Osteocyte (in vitro differentiated cells): ENCODE measurements at regions not wholly inside any gene's neighbourhood (a gene's known extent, or its start where the extent isn't known, plus 50 kb on each side); places are given as distances from the start of the nearest gene placed in this dataset.
"Not testable (repeated sequence)": the region's sequence is repeated elsewhere in the genome, so short reads cannot be mapped to it uniquely, and the experiment has no call there.

Experiments
- DNase-seq: peaks from one replicate; pipeline ENCODE4 v3.0.0; 2021; ENCODE audit warnings: mixed read lengths; ENCODE audit not compliant: unreplicated experiment; ENCODE audit errors: extremely low spot score
- H3K27ac Mint-ChIP-seq: one replicate; pipeline ENCODE4 v1.8.0; 2021; ENCODE audit warnings: mild to moderate bottlenecking, mixed read lengths; ENCODE audit not compliant: unreplicated experiment
- H3K27me3 Mint-ChIP-seq: one replicate; pipeline ENCODE4 v1.8.0; 2021; ENCODE audit warnings: mixed read lengths; ENCODE audit not compliant: unreplicated experiment
- H3K36me3 Mint-ChIP-seq: one replicate; pipeline ENCODE4 v1.8.0; 2021; ENCODE audit warnings: mixed read lengths; ENCODE audit not compliant: unreplicated experiment
- H3K4me1 Mint-ChIP-seq: one replicate; pipeline ENCODE4 v1.8.0; 2021; ENCODE audit warnings: mixed read lengths; ENCODE audit not compliant: unreplicated experiment
- H3K4me3 Mint-ChIP-seq: one replicate; pipeline ENCODE4 v1.8.0; 2021; ENCODE audit warnings: mild to moderate bottlenecking, moderate library complexity, mixed read lengths; ENCODE audit not compliant: unreplicated experiment
- H3K9me3 Mint-ChIP-seq: one replicate; pipeline ENCODE4 v1.8.0; 2021; ENCODE audit warnings: mixed read lengths; ENCODE audit not compliant: unreplicated experiment
- TF ChIP-seq, protein P1 (sequence below): fragments of 200-600 bp; sonication (generic); IDR thresholded peaks from 2 replicates; pipeline ENCODE4 v1.5.0; 2021; ENCODE audit warnings: antibody characterized with exemption, mild to moderate bottlenecking, moderate library complexity

DNA sequence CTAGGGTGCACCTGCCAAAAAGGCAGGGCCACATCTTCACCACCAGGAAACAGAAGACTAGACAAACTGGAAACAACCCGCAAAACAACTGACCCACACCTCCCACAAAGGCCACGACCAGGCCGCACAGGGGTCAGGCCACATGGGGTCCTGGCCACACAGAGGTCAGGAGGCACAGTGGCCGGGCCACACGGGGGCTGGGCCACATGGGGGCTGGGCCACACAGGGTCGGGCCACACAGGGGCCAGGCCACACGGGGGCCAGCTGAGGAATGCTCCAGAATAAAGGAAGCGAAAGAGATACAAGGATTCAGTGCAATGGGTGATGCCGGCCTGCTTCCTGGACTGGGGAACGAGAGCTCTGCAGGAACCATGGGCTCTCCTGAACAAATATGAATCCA, 91.6 kb downstream of the OLFM1 start:
- Mint-ChIP-seq H3K36me3 (no peaks in the 10 kb centered on the region), H3K27me3 (no peaks in the 10 kb centered on the region), H3K4me3 (no peak overlapping the region), H3K9me3 (no peaks in the 10 kb centered on the region), H3K4me1 (no peaks in the 10 kb centered on the region), H3K27ac (no peak overlapping the region)
- DNase-seq = no peak
- TF ChIP-seq, protein P1, sequence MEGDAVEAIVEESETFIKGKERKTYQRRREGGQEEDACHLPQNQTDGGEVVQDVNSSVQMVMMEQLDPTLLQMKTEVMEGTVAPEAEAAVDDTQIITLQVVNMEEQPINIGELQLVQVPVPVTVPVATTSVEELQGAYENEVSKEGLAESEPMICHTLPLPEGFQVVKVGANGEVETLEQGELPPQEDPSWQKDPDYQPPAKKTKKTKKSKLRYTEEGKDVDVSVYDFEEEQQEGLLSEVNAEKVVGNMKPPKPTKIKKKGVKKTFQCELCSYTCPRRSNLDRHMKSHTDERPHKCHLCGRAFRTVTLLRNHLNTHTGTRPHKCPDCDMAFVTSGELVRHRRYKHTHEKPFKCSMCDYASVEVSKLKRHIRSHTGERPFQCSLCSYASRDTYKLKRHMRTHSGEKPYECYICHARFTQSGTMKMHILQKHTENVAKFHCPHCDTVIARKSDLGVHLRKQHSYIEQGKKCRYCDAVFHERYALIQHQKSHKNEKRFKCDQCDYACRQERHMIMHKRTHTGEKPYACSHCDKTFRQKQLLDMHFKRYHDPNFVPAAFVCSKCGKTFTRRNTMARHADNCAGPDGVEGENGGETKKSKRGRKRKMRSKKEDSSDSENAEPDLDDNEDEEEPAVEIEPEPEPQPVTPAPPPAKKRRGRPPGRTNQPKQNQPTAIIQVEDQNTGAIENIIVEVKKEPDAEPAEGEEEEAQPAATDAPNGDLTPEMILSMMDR = no peak

DNA sequence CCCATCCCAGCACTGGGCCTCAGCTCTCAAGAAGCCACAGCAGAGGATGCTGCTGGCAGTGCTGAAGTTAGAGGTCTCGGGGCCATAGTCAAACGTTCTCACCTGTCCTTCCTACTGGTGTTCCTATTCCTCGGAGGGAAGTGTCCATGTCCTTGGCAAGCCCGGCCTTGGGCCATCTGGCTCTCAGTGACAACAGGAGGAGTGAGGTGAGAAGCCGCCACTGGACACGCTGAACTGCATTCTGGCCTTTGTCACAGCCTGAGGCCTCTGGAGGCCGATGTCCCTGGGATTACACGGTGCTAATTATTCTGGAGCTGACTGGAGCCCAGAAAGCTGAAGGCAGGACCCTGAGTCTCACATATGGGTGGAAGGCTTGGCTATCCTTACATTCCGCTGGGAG, 92.5 kb downstream of the OLFM1 start:
- no peaks in the 10 kb centered on the region for H3K27me3 Mint-ChIP-seq
- H3K27ac Mint-ChIP-seq = no peak overlapping the region
- H3K9me3 Mint-ChIP-seq = no peaks in the 10 kb centered on the region
- H3K4me1 Mint-ChIP-seq = no peaks in the 10 kb centered on the region
- no peak overlapping the region for H3K4me3 Mint-ChIP-seq
- no peak for DNase-seq
- no peaks in the 10 kb centered on the region for H3K36me3 Mint-ChIP-seq
- TF ChIP-seq, protein P1 = no peak

DNA sequence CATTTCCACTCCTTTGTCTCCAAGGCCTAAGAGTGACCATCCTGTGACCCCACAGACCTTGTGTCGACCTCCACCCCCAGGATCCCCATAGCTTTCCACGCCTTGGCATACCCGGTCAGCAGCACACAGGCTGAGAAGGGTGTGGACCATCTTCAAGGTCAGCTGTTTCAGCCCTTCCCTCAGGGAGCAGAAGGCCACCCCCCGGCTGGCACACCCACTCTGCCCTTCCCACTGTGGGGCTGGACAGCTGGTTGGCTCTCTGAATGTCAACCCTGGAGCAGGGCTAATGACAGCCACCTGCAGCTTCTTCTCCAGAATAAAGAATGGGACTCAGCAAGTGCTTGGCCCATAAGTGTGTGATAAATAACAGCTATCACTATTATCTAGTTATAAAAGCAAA, 93.1 kb downstream of the OLFM1 start:
- H3K27me3 Mint-ChIP-seq = no peaks in the 10 kb centered on the region
- no peak overlapping the region for H3K27ac Mint-ChIP-seq
- no peak for DNase-seq

DNA sequence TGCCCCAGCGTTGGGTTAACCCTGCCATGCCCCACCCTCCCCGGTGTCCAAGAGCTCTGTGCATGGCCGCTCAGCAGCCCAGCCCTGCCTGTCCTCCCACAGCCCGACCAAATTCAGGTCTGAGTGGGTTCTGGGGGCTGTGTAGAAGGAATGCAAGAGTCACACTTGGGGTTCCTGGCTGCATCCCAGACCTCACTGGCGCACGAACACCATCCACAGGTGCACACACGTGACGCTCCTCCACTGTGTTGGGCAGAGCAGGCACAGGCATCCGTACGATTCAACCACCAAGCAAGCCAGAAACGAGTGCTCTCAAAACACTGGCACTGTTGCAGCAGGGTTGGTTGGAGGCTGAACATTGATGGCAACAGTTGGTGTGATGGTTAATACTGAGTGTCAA, 93.9 kb downstream of the OLFM1 start:
- TF ChIP-seq, protein P1 = no peak
- Mint-ChIP-seq H3K36me3 (no peaks in the 10 kb centered on the region), H3K27me3 (no peaks in the 10 kb centered on the region), H3K4me3 (no peak overlapping the region), H3K9me3 (no peaks in the 10 kb centered on the region), H3K27ac (no peak overlapping the region), H3K4me1 (no peaks in the 10 kb centered on the region)
- no peak for DNase-seq

More for the DNA sequence above, 93.1 kb downstream of the OLFM1 start:
- Mint-ChIP-seq H3K36me3 (no peaks in the 10 kb centered on the region), H3K4me1 (no peaks in the 10 kb centered on the region), H3K4me3 (no peak overlapping the region), H3K9me3 (no peaks in the 10 kb centered on the region)
- TF ChIP-seq, protein P1 = no peak

DNA sequence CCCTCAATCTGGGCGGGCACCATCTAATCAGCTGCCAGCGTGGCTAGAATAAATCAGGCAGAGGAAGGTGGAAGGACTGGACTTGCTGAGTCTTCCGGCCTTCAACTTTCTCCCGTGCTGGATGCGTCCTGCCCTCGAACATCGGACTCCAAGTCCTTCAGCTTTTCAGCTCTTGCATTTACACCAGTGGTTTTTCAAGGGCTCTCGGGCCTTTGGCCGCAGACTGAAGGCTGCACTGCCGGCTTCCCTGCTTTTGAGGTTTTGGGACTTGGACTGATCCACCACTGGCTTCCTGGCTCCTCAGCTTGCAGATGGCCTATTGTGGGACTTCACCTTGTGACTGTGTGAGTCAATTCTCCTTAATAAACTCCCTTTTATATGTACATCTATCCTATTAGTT, 94.4 kb downstream of the OLFM1 start:
- DNase-seq, H3K27me3 Mint-ChIP-seq, H3K27ac Mint-ChIP-seq, H3K9me3 Mint-ChIP-seq, H3K4me3 Mint-ChIP-seq, H3K4me1 Mint-ChIP-seq, H3K36me3 Mint-ChIP-seq: not testable (repeated sequence)

DNA sequence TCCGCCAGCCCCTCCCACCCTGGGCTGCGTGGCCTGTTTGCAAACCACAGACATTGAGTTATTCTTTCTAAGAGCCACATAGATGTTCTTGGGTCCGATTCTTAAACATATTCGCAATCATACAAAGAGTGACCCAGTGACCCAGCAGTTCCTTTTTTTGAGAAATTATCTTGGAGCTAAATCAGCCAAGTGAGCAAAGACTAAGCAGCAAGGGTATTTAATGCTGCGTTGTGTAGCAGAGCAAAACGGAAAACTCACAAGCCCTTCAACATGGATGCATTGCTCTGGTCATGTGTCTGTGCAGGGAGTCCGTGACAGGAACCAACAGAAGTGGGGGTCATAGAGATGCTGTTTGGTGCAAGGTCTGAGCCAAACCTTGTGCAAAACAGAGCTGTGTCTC, 95.6 kb downstream of the OLFM1 start:
- TF ChIP-seq, protein P1 = no peak
- no peak for DNase-seq
- H3K27ac Mint-ChIP-seq = no peak overlapping the region
- H3K36me3 Mint-ChIP-seq = no peaks in the 10 kb centered on the region
- peaks cover 2% of the 10 kb centered on the region for H3K27me3 Mint-ChIP-seq
- H3K4me3 Mint-ChIP-seq = no peak overlapping the region
- no peaks in the 10 kb centered on the region for H3K9me3 Mint-ChIP-seq
- no peaks in the 10 kb centered on the region for H3K4me1 Mint-ChIP-seq
